MCF 10A (cell line): ENCODE measurements at regions not wholly inside any gene's neighbourhood (a gene's known extent, or its start where the extent isn't known, plus 50 kb on each side); places are given as distances from the start of the nearest gene placed in this dataset.

Source experiments
- BruUV-seq: library from RNA; stranded (reverse); fragments of 400-500 nt; replicated peaks from 2 replicates; lab custom pipeline; 2021; lab: Mats Ljungman, UMichigan
- CTCF ChIA-PET: fragments of 300-600 bp; sonication (Branson Sonifier 250); formaldehyde crosslinking; extraction: SDS; loops from one replicate; lab custom pipeline; 2021; ENCODE audit warnings: antibody characterized with exemption, inconsistent platforms; lab: Yijun Ruan, JAX
- POLR2A ChIA-PET: fragments of 300-600, 350-650 bp; sonication (Branson Sonifier 250); formaldehyde crosslinking; extraction: SDS; loops from one replicate; lab custom pipeline; 2020; ENCODE audit warnings: antibody characterized with exemption, inconsistent platforms; lab: Yijun Ruan, JAX
- DNase-seq: peaks from one replicate; pipeline ENCODE4 v3.0.0-alpha.2; 2018; ENCODE audit not compliant: unreplicated experiment
- H3K27ac Mint-ChIP-seq: one replicate; pipeline ENCODE4 v1.8.0; 2022; ENCODE audit warnings: mild to moderate bottlenecking, low read depth, mixed read lengths; ENCODE audit not compliant: unreplicated experiment
- H3K27me3 Mint-ChIP-seq: one replicate; pipeline ENCODE4 v1.8.0; 2022; ENCODE audit warnings: mixed read lengths; ENCODE audit not compliant: insufficient read depth, unreplicated experiment
- H3K36me3 Mint-ChIP-seq: one replicate; pipeline ENCODE4 v1.8.0; 2022; ENCODE audit warnings: mild to moderate bottlenecking, moderate library complexity, mixed read lengths; ENCODE audit not compliant: insufficient read depth, unreplicated experiment
- H3K4me1 Mint-ChIP-seq: one replicate; pipeline ENCODE4 v1.8.0; 2022; ENCODE audit warnings: mixed read lengths; ENCODE audit not compliant: insufficient read depth, unreplicated experiment
- H3K4me3 Mint-ChIP-seq: one replicate; pipeline ENCODE4 v1.8.0; 2022; ENCODE audit warnings: mild to moderate bottlenecking, moderate library complexity, mixed read lengths; ENCODE audit not compliant: unreplicated experiment
- H3K9me3 Mint-ChIP-seq: one replicate; pipeline ENCODE4 v1.8.0; 2022; ENCODE audit warnings: mixed read lengths; ENCODE audit not compliant: unreplicated experiment
- intact Hi-C: fragments of 100-400 bp; cut with micrococcal nuclease; formaldehyde crosslinking; loops from 2 replicates; pipeline ENCODE4 v1.14.1; 2022
- TF ChIP-seq, protein P1 (sequence below): fragments of 200-600 bp; IDR thresholded peaks from one replicate; pipeline ENCODE4 v1.8.0; 2022; ENCODE audit warnings: antibody characterized with exemption, mild to moderate bottlenecking; ENCODE audit not compliant: unreplicated experiment

DNA sequence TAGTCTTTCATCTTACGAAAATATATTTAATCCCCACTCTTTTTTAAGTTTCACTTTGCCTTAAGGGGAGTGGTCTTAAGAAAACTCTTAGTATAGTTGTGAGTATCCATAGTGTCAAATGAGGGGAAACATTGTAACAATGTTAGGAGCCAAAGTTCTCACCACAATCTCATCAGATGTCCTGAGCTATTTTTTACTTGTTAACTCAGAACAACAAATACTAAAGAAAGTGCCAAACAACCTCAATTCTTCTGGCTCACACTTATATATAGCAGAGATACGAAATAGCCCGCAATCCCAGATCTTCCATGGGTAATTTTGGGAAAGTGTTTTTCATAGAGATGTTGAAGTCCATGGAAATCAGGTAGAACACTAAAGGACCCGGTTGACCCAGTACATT is 194.0 kb upstream of the DMRT1 start:
- no TSS peak for BruUV-seq
- intact Hi-C loops = no loop called here
- TF ChIP-seq, protein P1, sequence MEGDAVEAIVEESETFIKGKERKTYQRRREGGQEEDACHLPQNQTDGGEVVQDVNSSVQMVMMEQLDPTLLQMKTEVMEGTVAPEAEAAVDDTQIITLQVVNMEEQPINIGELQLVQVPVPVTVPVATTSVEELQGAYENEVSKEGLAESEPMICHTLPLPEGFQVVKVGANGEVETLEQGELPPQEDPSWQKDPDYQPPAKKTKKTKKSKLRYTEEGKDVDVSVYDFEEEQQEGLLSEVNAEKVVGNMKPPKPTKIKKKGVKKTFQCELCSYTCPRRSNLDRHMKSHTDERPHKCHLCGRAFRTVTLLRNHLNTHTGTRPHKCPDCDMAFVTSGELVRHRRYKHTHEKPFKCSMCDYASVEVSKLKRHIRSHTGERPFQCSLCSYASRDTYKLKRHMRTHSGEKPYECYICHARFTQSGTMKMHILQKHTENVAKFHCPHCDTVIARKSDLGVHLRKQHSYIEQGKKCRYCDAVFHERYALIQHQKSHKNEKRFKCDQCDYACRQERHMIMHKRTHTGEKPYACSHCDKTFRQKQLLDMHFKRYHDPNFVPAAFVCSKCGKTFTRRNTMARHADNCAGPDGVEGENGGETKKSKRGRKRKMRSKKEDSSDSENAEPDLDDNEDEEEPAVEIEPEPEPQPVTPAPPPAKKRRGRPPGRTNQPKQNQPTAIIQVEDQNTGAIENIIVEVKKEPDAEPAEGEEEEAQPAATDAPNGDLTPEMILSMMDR = no peak
- H3K27me3 Mint-ChIP-seq = no peaks in the 10 kb centered on the region
- ChIA-PET CTCF (interaction anchor here (1.0 kb wide), 1 partner anchor 29 kb away, joined by 3 read pairs; no protein-coding TSS in a partner anchor), POLR2A (interaction anchor here (1.6 kb wide), 1 partner anchor 39 kb away, joined by 8 read pairs; no protein-coding TSS in a partner anchor)
- H3K9me3 Mint-ChIP-seq = no peaks in the 10 kb centered on the region
- no peak overlapping the region for H3K4me3 Mint-ChIP-seq
- H3K27ac Mint-ChIP-seq = no peak overlapping the region
- H3K36me3 Mint-ChIP-seq = peaks cover 15% of the 10 kb centered on the region
- no peak for DNase-seq
- H3K4me1 Mint-ChIP-seq = peaks cover 27% of the 10 kb centered on the region

- ChIA-PET POLR2A (interaction anchor here (0.7 to 2.2 kb wide), 7 partner anchors 12 to 162 kb away, joined by 3 to 8 read pairs (median 3); no protein-coding TSS in a partner anchor), CTCF (interaction anchor here (1.0 to 1.2 kb wide), 3 partner anchors 22 to 107 kb away, joined by 3 to 5 read pairs (median 4); no protein-coding TSS in a partner anchor)
- BruUV-seq = no TSS peak
- Mint-ChIP-seq H3K4me3 (no peak overlapping the region), H3K27me3 (no peaks in the 10 kb centered on the region), H3K36me3 (peaks cover 15% of the 10 kb centered on the region), H3K4me1 (peaks cover 35% of the 10 kb centered on the region), H3K27ac (peak overlapping the region; percentile 29), H3K9me3 (no peaks in the 10 kb centered on the region)
- TF ChIP-seq, protein P1 = no peak
- intact Hi-C loops = no loop called here
- no peak for DNase-seq
Observed at GRCh38 chr9:649128-650074, 192.1 kb upstream of the DMRT1 start.

DNA sequence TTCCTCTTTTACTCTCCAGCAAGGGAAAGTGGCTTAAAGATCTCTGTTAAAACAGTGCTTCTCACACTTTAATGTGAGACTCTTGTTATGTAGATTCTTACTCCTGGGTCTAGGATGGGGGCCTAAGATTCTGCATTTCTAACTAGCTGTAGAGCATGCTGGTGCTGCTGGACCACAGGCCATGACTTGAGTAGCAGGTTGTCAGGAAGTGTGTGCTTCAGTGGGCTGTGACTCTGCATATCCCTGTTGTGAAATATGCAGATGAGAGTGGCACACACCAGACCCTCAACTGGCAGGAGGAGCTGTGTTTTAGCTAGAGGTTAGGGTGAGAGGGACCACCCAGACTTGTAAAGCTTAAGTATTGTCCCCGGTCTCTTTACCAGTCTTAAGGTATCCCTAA is 191.1 kb upstream of the DMRT1 start:
- intact Hi-C loops = no loop called here
- H3K4me3 Mint-ChIP-seq = no peak overlapping the region
- peaks cover 40% of the 10 kb centered on the region for H3K4me1 Mint-ChIP-seq
- H3K36me3 Mint-ChIP-seq = peaks cover 15% of the 10 kb centered on the region
- CTCF ChIA-PET = interaction anchor here (0.9 to 1.2 kb wide), 2 partner anchors 23 to 156 kb away, joined by 3 read pairs; no protein-coding TSS in a partner anchor
- H3K9me3 Mint-ChIP-seq = no peaks in the 10 kb centered on the region
- DNase-seq = no peak
- no peak overlapping the region for H3K27ac Mint-ChIP-seq
- TF ChIP-seq, protein P1 = no peak
- POLR2A ChIA-PET = interaction anchor here (0.8 to 1.6 kb wide), 3 partner anchors 31 to 161 kb away, joined by 3 to 5 read pairs (median 3); no protein-coding TSS in a partner anchor
- BruUV-seq = no TSS peak
- H3K27me3 Mint-ChIP-seq = no peaks in the 10 kb centered on the region

DNA sequence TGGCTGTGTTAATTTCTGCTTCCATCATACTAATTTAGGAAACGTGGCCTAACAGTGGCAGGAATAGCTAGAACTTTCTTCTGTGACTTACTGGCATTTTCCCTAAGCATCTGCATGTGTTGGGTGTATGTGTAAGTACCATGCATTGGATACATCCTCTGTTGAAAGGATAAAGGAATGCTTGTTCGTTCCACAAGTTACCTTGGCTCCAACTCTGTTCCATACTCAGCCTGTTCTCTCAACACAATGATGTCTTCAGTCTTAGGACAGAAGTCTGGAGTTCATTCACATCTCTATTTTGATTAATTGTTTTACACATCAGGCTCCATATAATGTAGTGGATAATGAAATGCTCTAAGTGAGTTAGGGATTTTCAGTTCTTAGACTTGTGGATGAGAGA is 190.1 kb upstream of the DMRT1 start:
- peaks cover 15% of the 10 kb centered on the region for H3K36me3 Mint-ChIP-seq
- TF ChIP-seq, protein P1 = no peak
- ChIA-PET POLR2A (no interaction called here), CTCF (no interaction called here)
- no peak overlapping the region for H3K27ac Mint-ChIP-seq
- no peaks in the 10 kb centered on the region for H3K27me3 Mint-ChIP-seq
- H3K4me3 Mint-ChIP-seq = no peak overlapping the region
- no peaks in the 10 kb centered on the region for H3K9me3 Mint-ChIP-seq
- intact Hi-C loops = no loop called here
- no peak for DNase-seq
- peaks cover 48% of the 10 kb centered on the region for H3K4me1 Mint-ChIP-seq
- no TSS peak for BruUV-seq
